CD14-positive monocyte (primary cell): ENCODE measurements at regions not wholly inside any gene's neighbourhood (a gene's known extent, or its start where the extent isn't known, plus 50 kb on each side); places are given as distances from the start of the nearest gene placed in this dataset.

Experiments used
- DNase-seq, 3 donors: peaks; one replicate each; pipeline ENCODE4 v3.0.0-alpha.2; 2011 to 2022
- H2AFZ ChIP-seq: 2 replicates; pipeline ENCODE4 v1.6.0; 2012; ENCODE audit warnings: mild to moderate bottlenecking, low read depth, low read length, inconsistent platforms; ENCODE audit not compliant: insufficient read depth, poor library complexity, severe bottlenecking
- H3K27ac ChIP-seq, 2 donors: 1 replicate in 1 of 2; 2 replicates in 1 of 2; pipeline ENCODE4 v1.5.1; 2012 to 2013; ENCODE audit warnings: low read length in 2 of 2, control low read depth in 1 of 2, inconsistent platforms in 1 of 2, low read depth in 1 of 2, mild to moderate bottlenecking in 1 of 2
- H3K27me3 ChIP-seq, 2 donors: one replicate each; pipeline versions ENCODE4 v1.6.0 to v1.6.1; 2011 to 2013; ENCODE audit warnings: low read length in 2 of 2; ENCODE audit not compliant: control insufficient read depth in 2 of 2, insufficient read depth in 2 of 2
- H3K36me3 ChIP-seq, 2 donors: replicated peaks in 1 of 2; 1 replicate in 1 of 2; 2 replicates in 1 of 2; pipeline versions ENCODE4 v1.5.1 to v1.6.1; 2012 to 2013; ENCODE audit warnings: low read length in 2 of 2, control low read depth in 1 of 2, inconsistent platforms in 1 of 2, mild to moderate bottlenecking in 1 of 2; ENCODE audit not compliant: insufficient read depth in 2 of 2, control insufficient read depth in 1 of 2
- H3K4me1 ChIP-seq, 2 donors: 1 replicate in 1 of 2; 2 replicates in 1 of 2; pipeline versions ENCODE4 v1.5.1 to v1.6.1; 2012 to 2013; ENCODE audit warnings: low read length in 2 of 2, control low read depth in 1 of 2, inconsistent platforms in 1 of 2, mild to moderate bottlenecking in 1 of 2, moderate library complexity in 1 of 2; ENCODE audit not compliant: insufficient read depth in 2 of 2, control insufficient read depth in 1 of 2
- H3K4me2 ChIP-seq: replicated peaks from 2 replicates; pipeline ENCODE3; 2012; ENCODE audit warnings: low read length, moderate library complexity, mild to moderate bottlenecking; ENCODE audit not compliant: poor library complexity, severe bottlenecking; ENCODE audit errors: extremely low read depth
- H3K4me3 ChIP-seq, 3 experiments: fragments of 200-600 bp in 1 of 3; sonication (generic) in 1 of 3; replicated peaks in 1 of 3; 1 replicate in 2 of 3; 2 replicates in 1 of 3; pipeline ENCODE4 v1.5.1; 2011 to 2013; ENCODE audit warnings: low read length in 3 of 3, mild to moderate bottlenecking in 3 of 3, control low read depth in 2 of 3, low read depth in 2 of 3, inconsistent platforms in 1 of 3, moderate library complexity in 1 of 3
- H3K79me2 ChIP-seq: 2 replicates; pipeline ENCODE4 v1.6.0; 2012; ENCODE audit warnings: mild to moderate bottlenecking, control low read depth, inconsistent platforms, low read length, moderate library complexity; ENCODE audit not compliant: insufficient read depth
- H3K9ac ChIP-seq: 2 replicates; pipeline ENCODE4 v1.6.0; 2017; ENCODE audit warnings: low read length, mild to moderate bottlenecking; ENCODE audit not compliant: insufficient read depth, poor library complexity, severe bottlenecking
- H3K9me3 ChIP-seq, 2 donors: replicated peaks in 1 of 2; 1 replicate in 1 of 2; 2 replicates in 1 of 2; pipeline versions ENCODE4 v1.5.1 to v1.6.1; 2012 to 2013; ENCODE audit warnings: low read length in 2 of 2, control low read depth in 1 of 2; ENCODE audit not compliant: control insufficient read depth in 1 of 2, insufficient read depth in 1 of 2
- H4K20me1 ChIP-seq: 2 replicates; pipeline ENCODE4 v1.6.0; 2012; ENCODE audit warnings: mild to moderate bottlenecking, low read length, control low read depth, moderate library complexity; ENCODE audit not compliant: insufficient read depth
- H3K27ac Mint-ChIP-seq, 7 donors: one replicate each; pipeline ENCODE4 v1.8.0; 2020; ENCODE audit warnings: mild to moderate bottlenecking in 7 of 7, mixed read lengths in 7 of 7, moderate library complexity in 6 of 7, inconsistent platforms in 2 of 7
- H3K27me3 Mint-ChIP-seq, 3 donors: one replicate each; pipeline ENCODE4 v1.8.0; 2021 to 2022; ENCODE audit warnings: low read depth in 3 of 3, mild to moderate bottlenecking in 3 of 3, mixed read lengths in 3 of 3, moderate library complexity in 3 of 3, inconsistent platforms in 1 of 3
- H3K36me3 Mint-ChIP-seq, 2 donors: one replicate each; pipeline ENCODE4 v1.8.0; 2020; ENCODE audit warnings: mixed read lengths in 2 of 2, inconsistent platforms in 1 of 2, mild to moderate bottlenecking in 1 of 2
- H3K4me1 Mint-ChIP-seq: one replicate; pipeline ENCODE4 v1.8.0; 2020; ENCODE audit warnings: mild to moderate bottlenecking, mixed read lengths
- H3K4me3 Mint-ChIP-seq, 2 donors: one replicate each; pipeline ENCODE4 v1.8.0; 2020; ENCODE audit warnings: mild to moderate bottlenecking in 2 of 2, mixed read lengths in 2 of 2, moderate library complexity in 1 of 2
- H3K9me3 Mint-ChIP-seq, 7 donors: one replicate each; pipeline ENCODE4 v1.8.0; 2020 to 2022; ENCODE audit warnings: mixed read lengths in 7 of 7, mild to moderate bottlenecking in 6 of 7, moderate library complexity in 6 of 7, inconsistent platforms in 2 of 7
- CTCF ChIP-seq: fragments of 200-600 bp; IDR thresholded peaks from one replicate; pipeline ENCODE4 v1.8.0; 2022; ENCODE audit warnings: antibody characterized with exemption, mild to moderate bottlenecking
- WGBS: methylation state at CpG from one replicate; pipeline ENCODE4 v1.1.5; 2013; ENCODE audit warnings: missing lambda C conversion rate; ENCODE audit not compliant: insufficient coverage; 5-methylcytosine and 5-hydroxymethylcytosine counted together
- intact Hi-C, 2 donors: fragments of 100-400 bp; cut with micrococcal nuclease; formaldehyde crosslinking; loops; one replicate each; pipeline versions ENCODE4 v1.15.0 to v1.15.1; 2023

GRCh38 chr14:57085801-57086200, 182.9 kb downstream of the EXOC5 start:
- H3K27me3 Mint-ChIP-seq = peaks cover 0 to 2% (median 1%) of the 10 kb centered on the region in 3 donors
- H3K27ac ChIP-seq = no peak overlapping the region
- H3K36me3 ChIP-seq = no peaks in the 10 kb centered on the region
- H3K4me1 ChIP-seq = no peaks in the 10 kb centered on the region
- no peak overlapping the region for H3K27ac Mint-ChIP-seq
- H3K4me2 ChIP-seq = no peak overlapping the region
- no peaks in the 10 kb centered on the region for H3K27me3 ChIP-seq
- no peak overlapping the region for H2AFZ ChIP-seq
- no peak overlapping the region for H3K9ac ChIP-seq
- no peaks in the 10 kb centered on the region for H3K9me3 ChIP-seq
- H3K36me3 Mint-ChIP-seq = no peaks in the 10 kb centered on the region
- H3K4me3 Mint-ChIP-seq = no peak overlapping the region
- H3K9me3 Mint-ChIP-seq = peaks cover 0 to 12% (median 0%) of the 10 kb centered on the region in 7 donors
- no peaks in the 10 kb centered on the region for H3K4me1 Mint-ChIP-seq
- WGBS = no CpG with 5 or more reads among the region's 3 CpGs
- intact Hi-C loops = no loop called here
- H3K4me3 ChIP-seq = no peak overlapping the region
- no peaks in the 10 kb centered on the region for H4K20me1 ChIP-seq
- no peak for TF ChIP-seq CTCF
- no peak for DNase-seq
- H3K79me2 ChIP-seq = no peaks in the 10 kb centered on the region

GRCh38 chr14:57085043-57085442, 183.7 kb downstream of the EXOC5 start:
- no peak overlapping the region for H3K27ac ChIP-seq
- Mint-ChIP-seq H3K36me3 (no peaks in the 10 kb centered on the region), H3K4me3 (no peak overlapping the region), H3K9me3 (peaks cover 0 to 12% (median 0%) of the 10 kb centered on the region in 7 donors), H3K27me3 (peaks cover 0 to 2% (median 1%) of the 10 kb centered on the region in 3 donors), H3K4me1 (no peaks in the 10 kb centered on the region), H3K27ac (no peak overlapping the region)
- no peak overlapping the region for H2AFZ ChIP-seq
- no peaks in the 10 kb centered on the region for H3K4me1 ChIP-seq
- intact Hi-C loops = no loop called here
- no peak for TF ChIP-seq CTCF
- no peak overlapping the region for H3K4me2 ChIP-seq
- no peaks in the 10 kb centered on the region for H3K27me3 ChIP-seq
- no peak for DNase-seq
- no peaks in the 10 kb centered on the region for H3K36me3 ChIP-seq
- H3K4me3 ChIP-seq = no peak overlapping the region
- H4K20me1 ChIP-seq = no peaks in the 10 kb centered on the region
- no peak overlapping the region for H3K9ac ChIP-seq
- no peaks in the 10 kb centered on the region for H3K9me3 ChIP-seq
- H3K79me2 ChIP-seq = no peaks in the 10 kb centered on the region
- 72% methylated on average over 3 of the region's 3 CpGs for WGBS
